ENCODE measurements at regions not wholly inside any gene's neighbourhood (a gene's known extent, or its start where the extent isn't known, plus 50 kb on each side); places are given as distances from the start of the nearest gene placed in this dataset.

DNA sequence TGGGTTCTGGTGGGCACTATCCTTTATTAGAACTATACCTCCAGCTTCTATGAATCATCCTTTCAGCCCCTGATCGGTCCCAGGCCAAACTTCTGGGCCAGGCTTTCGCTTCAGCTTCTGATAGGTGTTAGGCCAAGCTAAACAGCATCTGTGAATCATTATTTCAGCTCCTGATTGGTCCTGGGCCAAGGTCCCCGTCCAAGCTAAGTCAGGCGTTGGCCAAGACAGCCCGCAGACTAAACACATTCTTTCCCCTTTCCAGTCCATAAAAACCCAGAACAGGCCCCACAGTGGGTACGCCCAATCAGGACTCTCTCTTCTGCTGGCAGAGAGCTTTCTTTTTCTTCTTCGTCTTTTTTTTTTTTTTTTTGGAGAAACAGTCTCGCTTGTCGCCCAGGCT, 1808.9 kb upstream of the SEL1L start:
- no peak overlapping the region for H3K4me3 ChIP-seq (ENCODE audit: low read depth, low read length)
- H3K36me3 ChIP-seq (ENCODE audit: control insufficient read depth, insufficient read depth, low read length) = no peaks in the 10 kb centered on the region
- TF ChIP-seq, protein P1, sequence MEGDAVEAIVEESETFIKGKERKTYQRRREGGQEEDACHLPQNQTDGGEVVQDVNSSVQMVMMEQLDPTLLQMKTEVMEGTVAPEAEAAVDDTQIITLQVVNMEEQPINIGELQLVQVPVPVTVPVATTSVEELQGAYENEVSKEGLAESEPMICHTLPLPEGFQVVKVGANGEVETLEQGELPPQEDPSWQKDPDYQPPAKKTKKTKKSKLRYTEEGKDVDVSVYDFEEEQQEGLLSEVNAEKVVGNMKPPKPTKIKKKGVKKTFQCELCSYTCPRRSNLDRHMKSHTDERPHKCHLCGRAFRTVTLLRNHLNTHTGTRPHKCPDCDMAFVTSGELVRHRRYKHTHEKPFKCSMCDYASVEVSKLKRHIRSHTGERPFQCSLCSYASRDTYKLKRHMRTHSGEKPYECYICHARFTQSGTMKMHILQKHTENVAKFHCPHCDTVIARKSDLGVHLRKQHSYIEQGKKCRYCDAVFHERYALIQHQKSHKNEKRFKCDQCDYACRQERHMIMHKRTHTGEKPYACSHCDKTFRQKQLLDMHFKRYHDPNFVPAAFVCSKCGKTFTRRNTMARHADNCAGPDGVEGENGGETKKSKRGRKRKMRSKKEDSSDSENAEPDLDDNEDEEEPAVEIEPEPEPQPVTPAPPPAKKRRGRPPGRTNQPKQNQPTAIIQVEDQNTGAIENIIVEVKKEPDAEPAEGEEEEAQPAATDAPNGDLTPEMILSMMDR (IDR thresholded peaks at IDR 0.05; ENCODE audit: insufficient read depth, low read length, poor library complexity, severe bottlenecking) = no peak
- no peaks in the 10 kb centered on the region for H3K27me3 ChIP-seq (ENCODE audit: control insufficient read depth, insufficient read depth, low read length)
- no peak for DNase-seq (ENCODE audit: low read depth)

DNA sequence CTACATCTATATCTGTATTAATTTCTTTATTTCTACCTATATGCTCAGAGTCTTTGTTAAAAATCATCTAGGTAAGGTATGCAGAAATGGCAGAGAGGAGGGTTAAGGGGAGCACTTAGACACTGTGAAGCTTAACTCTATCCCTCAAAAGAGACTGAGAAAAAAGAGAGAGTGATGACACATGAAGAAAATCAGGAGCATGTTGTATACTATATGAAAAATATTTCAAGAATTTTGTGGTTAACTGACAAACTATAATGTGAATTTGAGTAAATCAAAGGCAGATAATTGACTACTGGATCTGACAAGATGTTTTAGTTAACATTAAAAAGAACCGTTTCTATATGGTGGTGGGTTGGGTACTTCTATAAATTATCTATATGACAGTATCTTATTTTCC, 1814.2 kb upstream of the SEL1L start:
- Histone ChIP-seq H3K4me3 (ENCODE audit: low read depth, low read length) (no peak overlapping the region), H3K27me3 (ENCODE audit: control insufficient read depth, insufficient read depth, low read length) (no peaks in the 10 kb centered on the region), H3K36me3 (ENCODE audit: control insufficient read depth, insufficient read depth, low read length) (no peaks in the 10 kb centered on the region)
- DNase-seq (ENCODE audit: low read depth) = no peak
- TF ChIP-seq, protein P1 (IDR thresholded peaks at IDR 0.05; ENCODE audit: insufficient read depth, low read length, poor library complexity, severe bottlenecking) = no peak

DNA sequence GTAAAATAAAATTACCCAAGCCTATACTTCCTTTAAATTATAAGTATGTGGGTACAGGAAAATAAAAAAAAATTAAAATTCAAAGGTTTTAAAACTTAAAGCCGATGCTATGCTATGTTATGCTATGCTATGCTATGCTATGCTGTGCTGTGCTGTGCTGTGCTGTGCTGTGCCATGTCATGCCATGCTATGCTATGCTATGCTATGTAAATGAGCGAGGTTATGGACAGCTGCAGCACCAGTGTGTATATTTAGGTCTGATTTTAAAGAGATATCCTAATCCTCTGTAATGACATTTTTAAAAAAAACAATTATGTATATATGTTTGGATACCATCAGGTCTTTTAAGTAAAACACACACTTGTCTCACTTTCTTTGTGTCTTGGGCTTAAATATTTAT, 1822.0 kb upstream of the SEL1L start:
- Histone ChIP-seq H3K27me3 (ENCODE audit: control insufficient read depth, insufficient read depth, low read length) (no peaks in the 10 kb centered on the region), H3K36me3 (ENCODE audit: control insufficient read depth, insufficient read depth, low read length) (no peaks in the 10 kb centered on the region), H3K4me3 (ENCODE audit: low read depth, low read length) (no peak overlapping the region)
- no peak for DNase-seq (ENCODE audit: low read depth)
- TF ChIP-seq, protein P1 (IDR thresholded peaks at IDR 0.05; ENCODE audit: insufficient read depth, low read length, poor library complexity, severe bottlenecking) = no peak

DNA sequence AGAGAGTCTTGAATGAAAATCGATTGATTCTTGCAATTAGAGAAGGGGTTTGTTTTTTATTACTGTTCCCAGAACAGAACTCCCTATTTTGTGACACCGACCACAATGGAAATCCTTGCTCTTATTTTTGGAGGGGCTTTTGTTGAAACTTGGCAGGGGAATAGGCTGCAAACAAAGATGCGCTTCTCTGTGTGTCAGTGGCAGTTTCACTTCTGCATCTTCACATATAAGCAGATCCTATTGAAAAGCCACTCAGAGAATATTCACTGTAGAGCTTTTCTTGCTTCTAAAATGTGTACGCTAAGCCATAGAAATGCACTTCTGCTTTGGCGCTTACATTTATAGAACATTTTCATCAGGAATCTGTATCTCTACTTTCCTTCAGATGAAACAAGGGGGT, 1822.4 kb upstream of the SEL1L start:
- no peaks in the 10 kb centered on the region for H3K36me3 ChIP-seq (ENCODE audit: control insufficient read depth, insufficient read depth, low read length)
- no peaks in the 10 kb centered on the region for H3K27me3 ChIP-seq (ENCODE audit: control insufficient read depth, insufficient read depth, low read length)
- no peak for DNase-seq (ENCODE audit: low read depth)
- no peak overlapping the region for H3K4me3 ChIP-seq (ENCODE audit: low read depth, low read length)
- TF ChIP-seq, protein P1 (IDR thresholded peaks at IDR 0.05; ENCODE audit: insufficient read depth, low read length, poor library complexity, severe bottlenecking) = no peak

DNA sequence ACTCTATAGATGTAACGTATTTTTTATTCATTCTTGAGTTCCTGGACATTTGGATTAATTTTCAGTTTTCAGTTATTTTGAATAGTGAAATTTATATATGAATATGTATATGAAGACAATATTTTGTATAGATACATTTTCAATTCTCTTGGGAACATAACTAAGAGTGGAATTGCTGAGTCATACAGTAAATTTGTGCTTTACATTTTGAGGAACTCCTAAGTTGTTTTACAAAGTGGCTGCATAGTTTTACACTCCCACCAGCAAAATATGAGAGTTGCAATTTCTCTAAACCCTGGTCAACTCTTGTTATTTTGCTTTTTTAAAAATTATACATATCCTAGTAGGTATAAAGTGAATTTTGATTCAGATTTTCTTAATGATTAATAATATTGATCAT, 1838.6 kb upstream of the SEL1L start:
- TF ChIP-seq, protein P1 (IDR thresholded peaks at IDR 0.05; ENCODE audit: insufficient read depth, low read length, poor library complexity, severe bottlenecking) = no peak
- Histone ChIP-seq H3K36me3 (ENCODE audit: control insufficient read depth, insufficient read depth, low read length) (no peaks in the 10 kb centered on the region), H3K27me3 (ENCODE audit: control insufficient read depth, insufficient read depth, low read length) (no peaks in the 10 kb centered on the region), H3K4me3 (ENCODE audit: low read depth, low read length) (no peak overlapping the region)
- DNase-seq (ENCODE audit: low read depth) = no peak

DNA sequence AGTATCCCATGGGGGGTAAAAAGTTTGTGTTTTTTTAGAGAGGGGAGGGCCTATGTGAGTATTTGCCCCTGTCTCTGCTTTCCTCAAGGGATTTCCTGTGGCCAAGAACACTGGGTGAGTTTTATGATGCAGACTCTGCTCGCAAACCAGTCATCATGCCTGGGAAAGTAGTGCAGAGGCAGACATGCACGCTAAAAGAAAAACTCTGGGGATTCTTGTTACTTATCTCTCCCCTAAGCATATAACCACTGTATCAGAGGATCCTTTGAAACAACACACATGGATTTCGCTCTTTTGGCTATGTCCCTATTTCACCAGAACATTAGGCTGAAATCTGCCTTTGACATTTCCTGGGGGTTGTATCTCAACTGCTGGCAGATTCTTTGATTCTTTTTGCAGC, 1845.8 kb upstream of the SEL1L start:
- Histone ChIP-seq H3K4me3 (ENCODE audit: low read depth, low read length) (no peak overlapping the region), H3K36me3 (ENCODE audit: control insufficient read depth, insufficient read depth, low read length) (no peaks in the 10 kb centered on the region), H3K27me3 (ENCODE audit: control insufficient read depth, insufficient read depth, low read length) (no peaks in the 10 kb centered on the region)
- TF ChIP-seq, protein P1 (IDR thresholded peaks at IDR 0.05; ENCODE audit: insufficient read depth, low read length, poor library complexity, severe bottlenecking) = no peak
- no peak for DNase-seq (ENCODE audit: low read depth)

Measured in kidney epithelial cell (primary cell).